ENCODE measurements at regions not wholly inside any gene's neighbourhood (a gene's known extent, or its start where the extent isn't known, plus 50 kb on each side); places are given as distances from the start of the nearest gene placed in this dataset.

GRCh38 chr13:106118996-106119395 is 416.5 kb downstream of the EFNB2 start:
- no peaks in the 10 kb centered on the region for H3K27me3 Mint-ChIP-seq (ENCODE audit: low read depth)
- DNase-seq (no peak), ATAC-seq (no peak)
- no peak overlapping the region for H3K4me3 Mint-ChIP-seq
- ChIA-PET POLR2A (no interaction called here), CTCF (no interaction called here)
- no peaks in the 10 kb centered on the region for H3K4me1 Mint-ChIP-seq (ENCODE audit: low read depth)
- no peak overlapping the region for H3K27ac Mint-ChIP-seq
- no peaks in the 10 kb centered on the region for H3K9me3 Mint-ChIP-seq (ENCODE audit: insufficient read depth)
- no peaks in the 10 kb centered on the region for H3K36me3 Mint-ChIP-seq (ENCODE audit: low read depth)

- H3K4me1 Mint-ChIP-seq (ENCODE audit: low read depth) = no peaks in the 10 kb centered on the region
- no peak overlapping the region for H3K27ac Mint-ChIP-seq
- no peak for ATAC-seq
- no peaks in the 10 kb centered on the region for H3K27me3 Mint-ChIP-seq (ENCODE audit: low read depth)
- DNase-seq = no peak
- H3K4me3 Mint-ChIP-seq = no peak overlapping the region
- ChIA-PET CTCF (no interaction called here), POLR2A (no interaction called here)
- no peaks in the 10 kb centered on the region for H3K9me3 Mint-ChIP-seq (ENCODE audit: insufficient read depth)
- H3K36me3 Mint-ChIP-seq (ENCODE audit: low read depth) = no peaks in the 10 kb centered on the region
Measured at GRCh38 chr13:106118050-106118449, 417.4 kb downstream of the EFNB2 start.

- ATAC-seq (no peak), DNase-seq (no peak)
- Mint-ChIP-seq H3K27me3 (ENCODE audit: low read depth) (no peaks in the 10 kb centered on the region), H3K9me3 (ENCODE audit: insufficient read depth) (no peaks in the 10 kb centered on the region), H3K27ac (no peak overlapping the region), H3K4me3 (no peak overlapping the region), H3K36me3 (ENCODE audit: low read depth) (no peaks in the 10 kb centered on the region), H3K4me1 (ENCODE audit: low read depth) (no peaks in the 10 kb centered on the region)
- ChIA-PET POLR2A (no interaction called here), CTCF (no interaction called here)
Measured at GRCh38 chr13:106117640-106118039, 417.8 kb downstream of the EFNB2 start.

- Mint-ChIP-seq H3K27me3 (ENCODE audit: low read depth) (no peaks in the 10 kb centered on the region), H3K36me3 (ENCODE audit: low read depth) (no peaks in the 10 kb centered on the region), H3K4me1 (ENCODE audit: low read depth) (no peaks in the 10 kb centered on the region), H3K9me3 (ENCODE audit: insufficient read depth) (no peaks in the 10 kb centered on the region), H3K4me3 (no peak overlapping the region), H3K27ac (no peak overlapping the region)
- POLR2A ChIA-PET = no interaction called here
- no peak for DNase-seq
- CTCF ChIA-PET = no interaction called here
- ATAC-seq = no peak
Measured at GRCh38 chr13:106117035-106117434, 418.4 kb downstream of the EFNB2 start.

- ATAC-seq = no peak
Measured at GRCh38 chr13:106115081-106115480, 420.4 kb downstream of the EFNB2 start.

GRCh38 chr13:106113796-106114195 is 421.7 kb downstream of the EFNB2 start:
- Mint-ChIP-seq H3K4me3 (no peak overlapping the region), H3K27ac (no peak overlapping the region), H3K36me3 (ENCODE audit: low read depth) (no peaks in the 10 kb centered on the region), H3K27me3 (ENCODE audit: low read depth) (no peaks in the 10 kb centered on the region), H3K4me1 (ENCODE audit: low read depth) (no peaks in the 10 kb centered on the region), H3K9me3 (ENCODE audit: insufficient read depth) (no peaks in the 10 kb centered on the region)
- ATAC-seq (no peak), DNase-seq (no peak)
- POLR2A ChIA-PET = no interaction called here
- CTCF ChIA-PET = no interaction called here

More at GRCh38 chr13:106115081-106115480, 420.4 kb downstream of the EFNB2 start:
- POLR2A ChIA-PET = no interaction called here
- H3K4me3 Mint-ChIP-seq = no peak overlapping the region
- H3K36me3 Mint-ChIP-seq (ENCODE audit: low read depth) = no peaks in the 10 kb centered on the region
- no peak overlapping the region for H3K27ac Mint-ChIP-seq
- no peak for DNase-seq
- no peaks in the 10 kb centered on the region for H3K27me3 Mint-ChIP-seq (ENCODE audit: low read depth)
- no peaks in the 10 kb centered on the region for H3K9me3 Mint-ChIP-seq (ENCODE audit: insufficient read depth)
- CTCF ChIA-PET = no interaction called here
- no peaks in the 10 kb centered on the region for H3K4me1 Mint-ChIP-seq (ENCODE audit: low read depth)

GRCh38 chr13:106112191-106112590 is 423.3 kb downstream of the EFNB2 start:
- Mint-ChIP-seq H3K36me3 (ENCODE audit: low read depth) (no peaks in the 10 kb centered on the region), H3K4me3 (no peak overlapping the region), H3K27ac (no peak overlapping the region), H3K9me3 (ENCODE audit: insufficient read depth) (no peaks in the 10 kb centered on the region), H3K27me3 (ENCODE audit: low read depth) (no peaks in the 10 kb centered on the region), H3K4me1 (ENCODE audit: low read depth) (no peaks in the 10 kb centered on the region)
- ChIA-PET CTCF (no interaction called here), POLR2A (no interaction called here)
- DNase-seq = no peak
- ATAC-seq = no peak

GRCh38 chr13:106110241-106110855 is 425.1 kb downstream of the EFNB2 start:
- H3K4me3 Mint-ChIP-seq = no peak overlapping the region

GRCh38 chr13:106109391-106109791 is 426.1 kb downstream of the EFNB2 start:
- ChIA-PET CTCF (no interaction called here), POLR2A (no interaction called here)
- no peaks in the 10 kb centered on the region for H3K36me3 Mint-ChIP-seq (ENCODE audit: low read depth)
- no peaks in the 10 kb centered on the region for H3K4me1 Mint-ChIP-seq (ENCODE audit: low read depth)
- no peak for ATAC-seq
- no peaks in the 10 kb centered on the region for H3K9me3 Mint-ChIP-seq (ENCODE audit: insufficient read depth)
- H3K4me3 Mint-ChIP-seq = no peak overlapping the region
- no peak for DNase-seq
- H3K27ac Mint-ChIP-seq = no peak overlapping the region
- H3K27me3 Mint-ChIP-seq (ENCODE audit: low read depth) = no peaks in the 10 kb centered on the region

More at GRCh38 chr13:106110241-106110855, 425.1 kb downstream of the EFNB2 start:
- Mint-ChIP-seq H3K4me1 (ENCODE audit: low read depth) (no peaks in the 10 kb centered on the region), H3K27me3 (ENCODE audit: low read depth) (no peaks in the 10 kb centered on the region), H3K27ac (no peak overlapping the region), H3K9me3 (ENCODE audit: insufficient read depth) (no peaks in the 10 kb centered on the region), H3K36me3 (ENCODE audit: low read depth) (no peaks in the 10 kb centered on the region)
- ATAC-seq (no peak), DNase-seq (no peak)
- ChIA-PET POLR2A (no interaction called here), CTCF (no interaction called here)

- no peaks in the 10 kb centered on the region for H3K27me3 Mint-ChIP-seq (ENCODE audit: low read depth)
- H3K9me3 Mint-ChIP-seq (ENCODE audit: insufficient read depth) = no peaks in the 10 kb centered on the region
- no peak for ATAC-seq
- POLR2A ChIA-PET = no interaction called here
- no peak for DNase-seq
- CTCF ChIA-PET = no interaction called here
- H3K36me3 Mint-ChIP-seq (ENCODE audit: low read depth) = no peaks in the 10 kb centered on the region
- H3K27ac Mint-ChIP-seq = no peak overlapping the region
- H3K4me3 Mint-ChIP-seq = no peak overlapping the region
- no peaks in the 10 kb centered on the region for H3K4me1 Mint-ChIP-seq (ENCODE audit: low read depth)
Measured at GRCh38 chr13:106108346-106108745, 427.1 kb downstream of the EFNB2 start.

- Mint-ChIP-seq H3K9me3 (ENCODE audit: insufficient read depth) (no peaks in the 10 kb centered on the region), H3K4me3 (no peak overlapping the region), H3K27me3 (ENCODE audit: low read depth) (no peaks in the 10 kb centered on the region), H3K4me1 (ENCODE audit: low read depth) (no peaks in the 10 kb centered on the region), H3K36me3 (ENCODE audit: low read depth) (no peaks in the 10 kb centered on the region), H3K27ac (no peak overlapping the region)
- ChIA-PET CTCF (no interaction called here), POLR2A (interaction anchor here (0.5 kb wide), 1 partner anchor 13 kb away, joined by 4 read pairs; no protein-coding TSS in a partner anchor)
- DNase-seq = no peak
- ATAC-seq = no peak
Measured at GRCh38 chr13:106107061-106107460, 428.4 kb downstream of the EFNB2 start.

GRCh38 chr13:106105153-106105552 is 430.3 kb downstream of the EFNB2 start:
- Mint-ChIP-seq H3K4me3 (no peak overlapping the region), H3K27ac (no peak overlapping the region), H3K27me3 (ENCODE audit: low read depth) (no peaks in the 10 kb centered on the region), H3K36me3 (ENCODE audit: low read depth) (no peaks in the 10 kb centered on the region), H3K9me3 (ENCODE audit: insufficient read depth) (no peaks in the 10 kb centered on the region), H3K4me1 (ENCODE audit: low read depth) (no peaks in the 10 kb centered on the region)
- DNase-seq = no peak
- CTCF ChIA-PET = no interaction called here
- POLR2A ChIA-PET = no interaction called here
- ATAC-seq = no peak

- Mint-ChIP-seq H3K27me3 (ENCODE audit: low read depth) (no peaks in the 10 kb centered on the region), H3K4me1 (ENCODE audit: low read depth) (no peaks in the 10 kb centered on the region), H3K4me3 (no peak overlapping the region), H3K9me3 (ENCODE audit: insufficient read depth) (no peaks in the 10 kb centered on the region), H3K27ac (no peak overlapping the region), H3K36me3 (ENCODE audit: low read depth) (no peaks in the 10 kb centered on the region)
- ChIA-PET POLR2A (no interaction called here), CTCF (no interaction called here)
- DNase-seq (no peak), ATAC-seq (no peak)
Measured at GRCh38 chr13:106104281-106104901, 431.1 kb downstream of the EFNB2 start.
